ENCODE measurements at regions not wholly inside any gene's neighbourhood (a gene's known extent, or its start where the extent isn't known, plus 50 kb on each side); places are given as distances from the start of the nearest gene placed in this dataset.

DNA sequence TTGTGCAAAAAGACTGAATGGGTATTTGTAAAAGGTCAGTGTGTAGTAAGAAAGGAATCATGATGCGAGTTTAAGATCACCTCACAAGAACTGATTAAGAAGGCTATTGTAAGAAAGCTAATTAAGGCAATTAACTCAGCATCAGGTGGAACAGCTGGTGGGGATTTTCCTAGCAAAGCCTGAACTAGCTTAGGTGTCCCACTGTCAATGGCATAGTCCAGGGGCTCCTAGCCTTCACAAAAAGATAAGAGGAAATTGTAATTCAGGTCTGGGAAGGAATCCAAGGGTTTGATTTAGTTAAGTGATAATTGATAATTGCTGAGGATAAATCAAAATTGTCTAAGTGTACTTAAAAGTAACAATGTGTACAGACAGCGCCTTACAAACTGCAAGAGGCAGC lies 901.6 kb downstream of the TUSC7 start:
- TF ChIP-seq, protein P1, sequence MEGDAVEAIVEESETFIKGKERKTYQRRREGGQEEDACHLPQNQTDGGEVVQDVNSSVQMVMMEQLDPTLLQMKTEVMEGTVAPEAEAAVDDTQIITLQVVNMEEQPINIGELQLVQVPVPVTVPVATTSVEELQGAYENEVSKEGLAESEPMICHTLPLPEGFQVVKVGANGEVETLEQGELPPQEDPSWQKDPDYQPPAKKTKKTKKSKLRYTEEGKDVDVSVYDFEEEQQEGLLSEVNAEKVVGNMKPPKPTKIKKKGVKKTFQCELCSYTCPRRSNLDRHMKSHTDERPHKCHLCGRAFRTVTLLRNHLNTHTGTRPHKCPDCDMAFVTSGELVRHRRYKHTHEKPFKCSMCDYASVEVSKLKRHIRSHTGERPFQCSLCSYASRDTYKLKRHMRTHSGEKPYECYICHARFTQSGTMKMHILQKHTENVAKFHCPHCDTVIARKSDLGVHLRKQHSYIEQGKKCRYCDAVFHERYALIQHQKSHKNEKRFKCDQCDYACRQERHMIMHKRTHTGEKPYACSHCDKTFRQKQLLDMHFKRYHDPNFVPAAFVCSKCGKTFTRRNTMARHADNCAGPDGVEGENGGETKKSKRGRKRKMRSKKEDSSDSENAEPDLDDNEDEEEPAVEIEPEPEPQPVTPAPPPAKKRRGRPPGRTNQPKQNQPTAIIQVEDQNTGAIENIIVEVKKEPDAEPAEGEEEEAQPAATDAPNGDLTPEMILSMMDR (IDR thresholded peaks at IDR 0.05; ENCODE audit: insufficient read depth, low read depth, low read length), result no peak
- no peak for TF ChIP-seq EZH2 (IDR thresholded peaks at IDR 0.05; ENCODE audit: insufficient read depth, low read length)

All from astrocyte (in vitro differentiated cells and primary cell).